Colonic mucosa (tissue), 4 donors: ENCODE measurements at regions not wholly inside any gene's neighbourhood (a gene's known extent, or its start where the extent isn't known, plus 50 kb on each side); places are given as distances from the start of the nearest gene placed in this dataset.

Experiments
- DNase-seq: peaks from one replicate; pipeline ENCODE4 v3.0.0-alpha.2; 2020
- H3K27ac ChIP-seq: fragments of 200-600 bp; one replicate; pipeline ENCODE4 v1.8.0; 2021
- H3K27me3 ChIP-seq: fragments of 200-600 bp; one replicate; pipeline ENCODE4 v1.8.0; 2021
- H3K36me3 ChIP-seq: fragments of 200-600 bp; one replicate; pipeline ENCODE4 v1.8.0; 2021
- H3K4me1 ChIP-seq: fragments of 200-600 bp; one replicate; pipeline ENCODE4 v1.8.0; 2021; ENCODE audit warnings: mild to moderate bottlenecking
- H3K4me3 ChIP-seq: fragments of 200-600 bp; one replicate; pipeline ENCODE4 v1.8.0; 2021
- H3K9ac ChIP-seq, 2 donors: one replicate each; pipeline ENCODE4 v1.7.0; 2013; ENCODE audit warnings: control low read depth in 2 of 2, low read depth in 2 of 2, low read length in 2 of 2
- H3K9me3 ChIP-seq: fragments of 200-600 bp; one replicate; pipeline ENCODE4 v1.8.0; 2021
- intact Hi-C: fragments of 100-400 bp; cut with DNase I; formaldehyde crosslinking; loops from one replicate; pipeline ENCODE4 v1.14.1; 2022
- TF ChIP-seq, protein P1 (sequence below): fragments of 200-600 bp; IDR thresholded peaks from one replicate; pipeline ENCODE4 v1.8.0; 2022; ENCODE audit warnings: antibody characterized with exemption, mild to moderate bottlenecking
- donor health status: healthy.
- donor health status: DM: no; HTN: no; CAD: no.
- donor health status: DM: no; HTN: no; CAD: no.

- Histone ChIP-seq H3K27ac (no peak overlapping the region), H3K27me3 (no peaks in the 10 kb centered on the region), H3K36me3 (no peaks in the 10 kb centered on the region), H3K9me3 (no peaks in the 10 kb centered on the region), H3K4me1 (no peaks in the 10 kb centered on the region), H3K4me3 (no peak overlapping the region), H3K9ac (no peak overlapping the region)
- TF ChIP-seq, protein P1, sequence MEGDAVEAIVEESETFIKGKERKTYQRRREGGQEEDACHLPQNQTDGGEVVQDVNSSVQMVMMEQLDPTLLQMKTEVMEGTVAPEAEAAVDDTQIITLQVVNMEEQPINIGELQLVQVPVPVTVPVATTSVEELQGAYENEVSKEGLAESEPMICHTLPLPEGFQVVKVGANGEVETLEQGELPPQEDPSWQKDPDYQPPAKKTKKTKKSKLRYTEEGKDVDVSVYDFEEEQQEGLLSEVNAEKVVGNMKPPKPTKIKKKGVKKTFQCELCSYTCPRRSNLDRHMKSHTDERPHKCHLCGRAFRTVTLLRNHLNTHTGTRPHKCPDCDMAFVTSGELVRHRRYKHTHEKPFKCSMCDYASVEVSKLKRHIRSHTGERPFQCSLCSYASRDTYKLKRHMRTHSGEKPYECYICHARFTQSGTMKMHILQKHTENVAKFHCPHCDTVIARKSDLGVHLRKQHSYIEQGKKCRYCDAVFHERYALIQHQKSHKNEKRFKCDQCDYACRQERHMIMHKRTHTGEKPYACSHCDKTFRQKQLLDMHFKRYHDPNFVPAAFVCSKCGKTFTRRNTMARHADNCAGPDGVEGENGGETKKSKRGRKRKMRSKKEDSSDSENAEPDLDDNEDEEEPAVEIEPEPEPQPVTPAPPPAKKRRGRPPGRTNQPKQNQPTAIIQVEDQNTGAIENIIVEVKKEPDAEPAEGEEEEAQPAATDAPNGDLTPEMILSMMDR: no peak
- intact Hi-C loops: no loop called here
- no peak for DNase-seq
Observed at GRCh38 chr12:104823985-104824461, 134.1 kb downstream of the SLC41A2 start.

DNA sequence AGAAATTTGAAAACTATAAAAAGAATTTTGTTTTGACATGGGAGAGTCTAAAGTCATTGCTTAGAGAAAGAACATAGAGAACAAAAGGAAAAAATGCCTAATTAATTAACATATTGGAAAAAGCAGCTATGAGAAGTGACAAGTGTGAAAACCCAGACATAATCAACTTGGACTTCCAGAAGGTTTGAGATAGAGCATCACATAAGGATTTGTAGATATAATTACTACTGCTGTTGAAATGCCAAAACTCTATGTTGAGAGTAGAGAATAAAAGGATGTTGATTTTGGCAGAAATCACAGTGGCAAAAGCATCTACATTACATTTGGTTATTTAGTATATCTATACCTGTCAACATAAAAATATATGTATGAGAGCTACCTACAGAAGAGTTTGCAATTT, 135.1 kb downstream of the SLC41A2 start:
- H3K4me1 ChIP-seq: no peaks in the 10 kb centered on the region
- DNase-seq: no peak
- no peaks in the 10 kb centered on the region for H3K9me3 ChIP-seq
- no peaks in the 10 kb centered on the region for H3K36me3 ChIP-seq
- no peak overlapping the region for H3K4me3 ChIP-seq
- no peak overlapping the region for H3K9ac ChIP-seq
- intact Hi-C loops: no loop called here
- no peak overlapping the region for H3K27ac ChIP-seq
- TF ChIP-seq, protein P1: no peak
- no peaks in the 10 kb centered on the region for H3K27me3 ChIP-seq

- H3K9ac ChIP-seq: no peak overlapping the region
- no peaks in the 10 kb centered on the region for H3K9me3 ChIP-seq
- TF ChIP-seq, protein P1: no peak
- no peaks in the 10 kb centered on the region for H3K27me3 ChIP-seq
- DNase-seq: no peak
- no peaks in the 10 kb centered on the region for H3K4me1 ChIP-seq
- H3K4me3 ChIP-seq: no peak overlapping the region
- intact Hi-C loops: no loop called here
- H3K36me3 ChIP-seq: no peaks in the 10 kb centered on the region
- H3K27ac ChIP-seq: no peak overlapping the region
Observed at GRCh38 chr12:104816845-104817503, 141.1 kb downstream of the SLC41A2 start.

GRCh38 chr12:104815935-104816334, 142.2 kb downstream of the SLC41A2 start:
- DNase-seq: no peak
- no peaks in the 10 kb centered on the region for H3K27me3 ChIP-seq
- TF ChIP-seq, protein P1: no peak
- no peaks in the 10 kb centered on the region for H3K9me3 ChIP-seq
- H3K36me3 ChIP-seq: no peaks in the 10 kb centered on the region
- no peaks in the 10 kb centered on the region for H3K4me1 ChIP-seq
- H3K4me3 ChIP-seq: no peak overlapping the region
- intact Hi-C loops: no loop called here
- H3K27ac ChIP-seq: no peak overlapping the region
- no peak overlapping the region for H3K9ac ChIP-seq

- no peak overlapping the region for H3K9ac ChIP-seq
- TF ChIP-seq, protein P1: no peak
- H3K4me3 ChIP-seq: no peak overlapping the region
- H3K27ac ChIP-seq: no peak overlapping the region
- no peaks in the 10 kb centered on the region for H3K4me1 ChIP-seq
- H3K27me3 ChIP-seq: no peaks in the 10 kb centered on the region
- intact Hi-C loops: no loop called here
- no peaks in the 10 kb centered on the region for H3K9me3 ChIP-seq
- DNase-seq: no peak
- no peaks in the 10 kb centered on the region for H3K36me3 ChIP-seq
Observed at GRCh38 chr12:104814944-104815343, 143.1 kb downstream of the SLC41A2 start.
